Peyer's patch (tissue), 4 donors: ENCODE measurements at regions not wholly inside any gene's neighbourhood (a gene's known extent, or its start where the extent isn't known, plus 50 kb on each side); places are given as distances from the start of the nearest gene placed in this dataset.

Experiments used
- DNase-seq, 3 donors: peaks; one replicate each; pipeline ENCODE4 v3.0.0-alpha.2; 2017 to 2019
- H3K27ac ChIP-seq, 4 donors: fragments of 200-600 bp; sonication (generic); one replicate each; pipeline ENCODE4 v1.5.1; 2016 to 2019
- H3K27me3 ChIP-seq, 2 donors: fragments of 200-600 bp; sonication (generic); one replicate each; pipeline ENCODE4 v1.5.1; 2019
- H3K36me3 ChIP-seq, 3 donors: fragments of 200-600 bp; sonication (generic); one replicate each; pipeline ENCODE4 v1.5.1; 2016 to 2019
- H3K4me1 ChIP-seq, 4 donors: fragments of 200-600 bp; sonication (generic); one replicate each; pipeline ENCODE4 v1.5.1; 2016 to 2019
- H3K4me3 ChIP-seq, 4 donors: fragments of 200-600 bp; sonication (generic); 1 replicate in 3 of 4; 2 replicates in 1 of 4; pipeline ENCODE4 v1.5.1; 2016 to 2019; ENCODE audit warnings: mild to moderate bottlenecking in 1 of 4
- H3K9me3 ChIP-seq, 4 donors: fragments of 200-600 bp; sonication (generic); one replicate each; pipeline ENCODE4 v1.5.1; 2016 to 2019; ENCODE audit warnings: mild to moderate bottlenecking in 1 of 4
- CTCF ChIP-seq, 6 experiments: fragments of 450-650 bp in 4 of 6; fragments of 200-600 bp in 2 of 6; sonication (generic) in 1 of 6; IDR thresholded peaks; one replicate each; pipeline ENCODE4 v1.5.1; 2017 to 2019; ENCODE audit warnings: antibody characterized with exemption in 6 of 6, mild to moderate bottlenecking in 3 of 6, moderate library complexity in 1 of 6
- POLR2A ChIP-seq, 2 donors: fragments of 450-650 bp; IDR thresholded peaks; one replicate each; pipeline ENCODE4 v1.5.1; 2017; ENCODE audit warnings: antibody characterized with exemption in 2 of 2, mild to moderate bottlenecking in 2 of 2, moderate library complexity in 2 of 2

- Histone ChIP-seq H3K4me3 (no peak overlapping the region), H3K36me3 (no peaks in the 10 kb centered on the region), H3K27ac (no peak overlapping the region), H3K9me3 (peaks cover 0 to 7% (median 0%) of the 10 kb centered on the region in 4 donors), H3K27me3 (no peaks in the 10 kb centered on the region), H3K4me1 (no peaks in the 10 kb centered on the region)
- no peak for DNase-seq
- TF ChIP-seq POLR2A (IDR thresholded peaks at IDR 0.05) (no peak), CTCF (IDR thresholded peaks at IDR 0.05) (no peak)
These were observed 221.7 kb upstream of the TMC3 start for GRCh38 chr15:81595752-81596151.

- Histone ChIP-seq H3K27me3 (no peaks in the 10 kb centered on the region), H3K4me1 (no peaks in the 10 kb centered on the region), H3K27ac (no peak overlapping the region), H3K36me3 (no peaks in the 10 kb centered on the region), H3K4me3 (no peak overlapping the region), H3K9me3 (no peaks in the 10 kb centered on the region)
- DNase-seq = no peak
- TF ChIP-seq POLR2A (IDR thresholded peaks at IDR 0.05) (no peak), CTCF (IDR thresholded peaks at IDR 0.05) (no peak)
These were observed 215.7 kb upstream of the TMC3 start for GRCh38 chr15:81589671-81590070.

- TF ChIP-seq CTCF (IDR thresholded peaks at IDR 0.05) (no peak), POLR2A (IDR thresholded peaks at IDR 0.05) (no peak)
- H3K27ac ChIP-seq = no peak overlapping the region
- H3K9me3 ChIP-seq = no peaks in the 10 kb centered on the region
- no peaks in the 10 kb centered on the region for H3K27me3 ChIP-seq
- H3K4me3 ChIP-seq = no peak overlapping the region
- no peak for DNase-seq
- H3K4me1 ChIP-seq = no peaks in the 10 kb centered on the region
- H3K36me3 ChIP-seq = no peaks in the 10 kb centered on the region
These were observed 201.6 kb upstream of the TMC3 start for GRCh38 chr15:81575436-81576123.

- no peaks in the 10 kb centered on the region for H3K9me3 ChIP-seq
- no peaks in the 10 kb centered on the region for H3K27me3 ChIP-seq
- no peaks in the 10 kb centered on the region for H3K36me3 ChIP-seq
- no peak overlapping the region for H3K4me3 ChIP-seq
- H3K27ac ChIP-seq = no peak overlapping the region
- no peaks in the 10 kb centered on the region for H3K4me1 ChIP-seq
- no peak for TF ChIP-seq CTCF (IDR thresholded peaks at IDR 0.05)
- no peak for TF ChIP-seq POLR2A (IDR thresholded peaks at IDR 0.05)
- DNase-seq = no peak
These were observed 199.2 kb upstream of the TMC3 start for GRCh38 chr15:81573098-81573746.

- no peaks in the 10 kb centered on the region for H3K9me3 ChIP-seq
- no peak for TF ChIP-seq POLR2A (IDR thresholded peaks at IDR 0.05)
- TF ChIP-seq CTCF (IDR thresholded peaks at IDR 0.05) = no peak
These were observed 198.2 kb upstream of the TMC3 start for GRCh38 chr15:81572190-81572589.

More at GRCh38 chr15:81572190-81572589, 198.2 kb upstream of the TMC3 start:
- H3K27me3 ChIP-seq = no peaks in the 10 kb centered on the region
- no peak overlapping the region for H3K4me3 ChIP-seq
- H3K4me1 ChIP-seq = no peaks in the 10 kb centered on the region
- no peaks in the 10 kb centered on the region for H3K36me3 ChIP-seq
- DNase-seq = no peak
- no peak overlapping the region for H3K27ac ChIP-seq
